ENCODE measurements at regions not wholly inside any gene's neighbourhood (a gene's known extent, or its start where the extent isn't known, plus 50 kb on each side); places are given as distances from the start of the nearest gene placed in this dataset.
"Not testable (repeated sequence)": the region's sequence is repeated elsewhere in the genome, so short reads cannot be mapped to it uniquely, and the experiment has no call there.

GRCh38 chr14:36438883-36439282 lies 81.1 kb downstream of the NKX2-1 start:
- peaks cover 75% of the 10 kb centered on the region for H3K27me3 ChIP-seq (ENCODE audit: insufficient read depth, low read length)
- no peak overlapping the region for H3K9ac ChIP-seq (ENCODE audit: low read depth, low read length)
- no peaks in the 10 kb centered on the region for H3K36me3 ChIP-seq (ENCODE audit: insufficient read depth, low read depth, low read length)
- no peaks in the 10 kb centered on the region for H3K9me3 ChIP-seq (ENCODE audit: insufficient read depth, low read depth, low read length)
- peaks cover 26% of the 10 kb centered on the region for H3K4me1 ChIP-seq (ENCODE audit: insufficient read depth, low read length)
- no peak overlapping the region for H3K27ac ChIP-seq (ENCODE audit: low read length)
- no peak overlapping the region for H3K4me3 ChIP-seq (ENCODE audit: low read length)

DNA sequence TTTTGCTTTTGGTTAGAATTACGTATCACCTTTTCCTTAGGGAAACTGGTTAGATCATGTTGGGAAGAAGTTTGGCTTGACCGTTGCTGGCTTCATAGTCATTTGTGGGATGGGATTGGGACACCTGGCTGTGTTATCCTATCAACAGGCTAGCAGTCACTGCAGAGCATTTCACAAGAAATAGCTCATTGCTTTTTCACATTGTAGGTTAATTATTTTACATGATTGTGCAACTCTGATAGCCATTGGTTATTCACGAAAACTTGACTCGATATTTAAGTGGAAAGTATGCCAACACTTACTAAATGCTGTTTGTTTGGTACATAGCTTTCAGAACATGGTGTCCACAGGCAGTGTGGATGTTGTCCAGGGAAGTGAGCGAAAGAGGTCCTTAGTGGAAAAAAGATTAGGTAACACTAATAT lies 89.4 kb downstream of the NKX2-1 start:
- no peaks in the 10 kb centered on the region for H3K36me3 ChIP-seq (ENCODE audit: insufficient read depth, low read depth, low read length)
- no peaks in the 10 kb centered on the region for H3K9me3 ChIP-seq (ENCODE audit: insufficient read depth, low read depth, low read length)
- H3K27me3 ChIP-seq (ENCODE audit: insufficient read depth, low read length), result peaks cover 61% of the 10 kb centered on the region
- no peak overlapping the region for H3K9ac ChIP-seq (ENCODE audit: low read depth, low read length)
- no peak overlapping the region for H3K27ac ChIP-seq (ENCODE audit: low read length)
- H3K4me3 ChIP-seq (ENCODE audit: low read length), result no peak overlapping the region
- peaks cover 10% of the 10 kb centered on the region; the same call in 1 of the 2 replicates for H3K4me1 ChIP-seq (ENCODE audit: insufficient read depth, low read length)

DNA sequence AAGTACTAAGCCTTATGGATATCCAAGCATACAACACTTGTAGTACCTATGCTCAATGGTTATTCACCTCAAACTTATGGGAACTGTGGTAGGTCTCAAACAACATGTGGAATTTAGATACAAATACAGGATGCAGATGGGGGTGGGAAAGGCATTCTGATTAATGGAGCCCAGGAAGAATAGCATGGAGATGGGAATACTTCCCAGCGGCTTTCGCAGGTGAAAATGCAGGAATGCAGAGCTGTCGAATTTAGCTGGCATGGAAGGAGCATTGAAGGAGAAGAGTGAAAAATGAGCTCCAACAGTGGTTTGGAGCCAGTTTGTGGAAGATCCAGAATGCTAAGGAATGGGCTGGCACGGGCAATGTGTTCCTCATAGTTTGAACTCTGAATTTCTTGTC lies 89.9 kb downstream of the NKX2-1 start:
- Histone ChIP-seq H3K4me3 (ENCODE audit: low read length) (no peak overlapping the region), H3K27ac (ENCODE audit: low read length) (no peak overlapping the region), H3K36me3 (ENCODE audit: insufficient read depth, low read depth, low read length) (no peaks in the 10 kb centered on the region), H3K4me1 (ENCODE audit: insufficient read depth, low read length) (peaks cover 10% of the 10 kb centered on the region; the same call in 1 of the 2 replicates), H3K9ac (ENCODE audit: low read depth, low read length) (no peak overlapping the region), H3K9me3 (ENCODE audit: insufficient read depth, low read depth, low read length) (no peaks in the 10 kb centered on the region), H3K27me3 (ENCODE audit: insufficient read depth, low read length) (peaks cover 65% of the 10 kb centered on the region)

DNA sequence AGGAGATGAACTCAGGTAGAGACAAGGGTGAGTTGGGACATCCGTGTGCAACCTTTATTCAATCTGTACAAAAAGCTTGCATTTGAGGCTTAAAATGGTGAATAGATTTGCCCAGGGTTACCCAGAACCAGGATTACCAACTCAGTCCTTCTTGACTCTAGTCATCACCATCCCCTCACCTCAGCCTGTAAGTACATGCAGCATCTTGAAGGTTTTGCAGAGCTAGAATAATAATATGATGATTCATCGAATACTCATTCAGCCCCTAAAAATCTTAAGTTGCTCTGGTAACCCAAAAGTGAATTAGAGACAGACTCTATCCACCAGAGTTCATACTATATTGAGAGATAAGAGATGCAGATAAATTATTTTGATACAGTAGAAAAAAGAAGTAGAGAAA lies 90.3 kb downstream of the NKX2-1 start:
- Histone ChIP-seq H3K4me1 (ENCODE audit: insufficient read depth, low read length) (peaks cover 13% of the 10 kb centered on the region; the same call in 1 of the 2 replicates), H3K9me3 (ENCODE audit: insufficient read depth, low read depth, low read length) (no peaks in the 10 kb centered on the region), H3K4me3 (ENCODE audit: low read length) (no peak overlapping the region), H3K27me3 (ENCODE audit: insufficient read depth, low read length) (peaks cover 69% of the 10 kb centered on the region), H3K36me3 (ENCODE audit: insufficient read depth, low read depth, low read length) (no peaks in the 10 kb centered on the region), H3K27ac (ENCODE audit: low read length) (no peak overlapping the region), H3K9ac (ENCODE audit: low read depth, low read length) (no peak overlapping the region)

- Histone ChIP-seq H3K4me3 (ENCODE audit: low read length) (no peak overlapping the region), H3K27me3 (ENCODE audit: insufficient read depth, low read length) (peaks cover 73% of the 10 kb centered on the region), H3K36me3 (ENCODE audit: insufficient read depth, low read depth, low read length) (no peaks in the 10 kb centered on the region), H3K9me3 (ENCODE audit: insufficient read depth, low read depth, low read length) (no peaks in the 10 kb centered on the region), H3K9ac (ENCODE audit: low read depth, low read length) (no peak overlapping the region), H3K4me1 (ENCODE audit: insufficient read depth, low read length) (peaks cover 26% of the 10 kb centered on the region; the same call in 1 of the 2 replicates), H3K27ac (ENCODE audit: low read length) (no peak overlapping the region)
These were observed 91.7 kb downstream of the NKX2-1 start for GRCh38 chr14:36428350-36428749.

DNA sequence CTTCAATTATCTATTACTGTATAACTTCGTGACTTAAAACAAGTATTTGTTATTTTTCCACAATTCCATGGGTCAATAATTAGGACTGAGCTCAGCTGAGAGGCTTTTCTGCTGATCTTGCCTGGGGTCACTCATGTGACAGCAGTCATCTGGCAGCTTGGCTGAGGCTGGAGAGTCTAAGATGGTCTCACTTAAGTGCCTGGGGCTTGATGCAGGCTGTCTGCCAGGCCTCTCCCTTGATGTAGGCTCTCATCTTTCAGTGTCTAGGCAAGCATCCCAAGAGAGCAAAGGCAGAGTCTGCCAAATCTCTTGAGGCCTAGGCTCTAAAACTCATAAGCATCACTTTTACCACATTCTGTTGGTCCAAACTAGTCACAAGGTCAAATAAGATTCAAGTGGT lies 93.2 kb downstream of the NKX2-1 start:
- H3K9me3 ChIP-seq (ENCODE audit: insufficient read depth, low read depth, low read length), result no peaks in the 10 kb centered on the region
- no peak overlapping the region for H3K27ac ChIP-seq (ENCODE audit: low read length)
- H3K4me3 ChIP-seq (ENCODE audit: low read length), result no peak overlapping the region
- H3K4me1 ChIP-seq (ENCODE audit: insufficient read depth, low read length), result peaks cover 29% of the 10 kb centered on the region; the same call in 1 of the 2 replicates
- H3K9ac ChIP-seq (ENCODE audit: low read depth, low read length), result no peak overlapping the region
- H3K27me3 ChIP-seq (ENCODE audit: insufficient read depth, low read length), result peaks cover 82% of the 10 kb centered on the region
- H3K36me3 ChIP-seq (ENCODE audit: insufficient read depth, low read depth, low read length), result no peaks in the 10 kb centered on the region

GRCh38 chr14:36426113-36426512 lies 93.9 kb downstream of the NKX2-1 start:
- H3K9ac ChIP-seq (ENCODE audit: low read depth, low read length), result no peak overlapping the region
- no peak overlapping the region for H3K27ac ChIP-seq (ENCODE audit: low read length)
- H3K9me3 ChIP-seq (ENCODE audit: insufficient read depth, low read depth, low read length), result no peaks in the 10 kb centered on the region
- H3K4me1 ChIP-seq (ENCODE audit: insufficient read depth, low read length), result peaks cover 29% of the 10 kb centered on the region; the same call in 1 of the 2 replicates
- H3K4me3 ChIP-seq (ENCODE audit: low read length), result no peak overlapping the region
- peaks cover 86% of the 10 kb centered on the region for H3K27me3 ChIP-seq (ENCODE audit: insufficient read depth, low read length)
- no peaks in the 10 kb centered on the region for H3K36me3 ChIP-seq (ENCODE audit: insufficient read depth, low read depth, low read length)

DNA sequence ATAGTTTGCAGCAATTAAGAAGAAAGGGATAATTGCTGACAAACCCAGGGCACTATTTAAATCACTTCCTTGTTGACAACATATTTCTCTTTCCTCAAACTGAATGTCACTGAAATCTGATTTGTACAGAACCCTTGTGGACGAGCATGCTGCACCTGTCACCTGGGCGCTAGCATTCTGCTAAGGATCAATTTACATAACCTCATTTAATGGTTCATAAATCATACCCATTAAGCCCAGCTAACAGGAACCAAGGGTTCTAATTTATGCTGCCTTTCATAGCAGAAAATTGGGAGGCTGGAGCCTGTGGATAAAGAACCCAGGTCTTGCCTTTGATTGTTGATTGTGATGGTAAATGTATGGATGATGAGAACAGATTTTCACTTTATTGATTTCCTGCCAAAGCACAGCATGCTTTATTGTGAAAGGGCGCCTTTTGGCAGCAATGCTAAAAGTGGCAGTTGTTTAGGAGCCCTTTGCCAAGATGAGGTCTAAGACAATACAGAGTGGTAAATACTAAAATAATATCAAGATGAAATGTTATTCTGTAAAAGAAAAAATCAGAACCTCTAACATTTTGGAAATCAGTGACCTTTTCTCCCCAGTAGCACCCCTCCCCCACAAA lies 95.4 kb downstream of the NKX2-1 start:
- no peaks in the 10 kb centered on the region for H3K9me3 ChIP-seq (ENCODE audit: insufficient read depth, low read depth, low read length)
- H3K27ac ChIP-seq (ENCODE audit: low read length), result no peak overlapping the region
- H3K27me3 ChIP-seq (ENCODE audit: insufficient read depth, low read length), result peaks cover 86% of the 10 kb centered on the region
- no peaks in the 10 kb centered on the region for H3K36me3 ChIP-seq (ENCODE audit: insufficient read depth, low read depth, low read length)
- peaks cover 19% of the 10 kb centered on the region; the same call in 1 of the 2 replicates for H3K4me1 ChIP-seq (ENCODE audit: insufficient read depth, low read length)
- H3K9ac ChIP-seq (ENCODE audit: low read depth, low read length), result no peak overlapping the region
- H3K4me3 ChIP-seq (ENCODE audit: low read length), result no peak overlapping the region

DNA sequence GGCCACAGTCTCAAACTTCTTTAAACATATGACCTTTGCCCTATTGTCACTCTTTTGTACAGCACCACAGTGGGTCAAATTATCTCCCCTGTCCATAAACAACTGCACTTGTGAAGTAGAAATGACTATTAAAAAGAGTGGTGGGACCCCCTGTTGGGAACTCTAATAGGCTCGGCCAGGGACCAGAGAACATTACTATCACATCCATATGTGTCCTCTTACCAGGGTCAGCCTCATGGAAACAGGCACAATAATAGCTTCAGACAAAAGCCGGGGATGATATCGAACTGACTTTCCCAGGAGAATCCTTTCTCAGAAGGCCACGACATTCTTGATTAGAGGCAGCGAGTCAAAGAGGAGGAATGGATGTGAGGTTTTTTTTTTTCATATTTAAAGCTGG lies 96.6 kb downstream of the NKX2-1 start:
- H3K4me3 ChIP-seq (ENCODE audit: low read length), result no peak overlapping the region
- H3K9me3 ChIP-seq (ENCODE audit: insufficient read depth, low read depth, low read length), result no peaks in the 10 kb centered on the region
- peaks cover 19% of the 10 kb centered on the region; the same call in 1 of the 2 replicates for H3K4me1 ChIP-seq (ENCODE audit: insufficient read depth, low read length)
- no peaks in the 10 kb centered on the region for H3K36me3 ChIP-seq (ENCODE audit: insufficient read depth, low read depth, low read length)
- no peak overlapping the region for H3K27ac ChIP-seq (ENCODE audit: low read length)
- no peak overlapping the region for H3K9ac ChIP-seq (ENCODE audit: low read depth, low read length)
- peaks cover 84% of the 10 kb centered on the region for H3K27me3 ChIP-seq (ENCODE audit: insufficient read depth, low read length)

- H3K36me3 ChIP-seq (ENCODE audit: insufficient read depth, low read depth, low read length), result no peaks in the 10 kb centered on the region
- H3K4me3 ChIP-seq (ENCODE audit: low read length), result no peak overlapping the region
- H3K4me1 ChIP-seq (ENCODE audit: insufficient read depth, low read length), result peaks cover 19% of the 10 kb centered on the region; the same call in 1 of the 2 replicates
- H3K27me3 ChIP-seq (ENCODE audit: insufficient read depth, low read length), result peaks cover 53% of the 10 kb centered on the region
- no peaks in the 10 kb centered on the region for H3K9me3 ChIP-seq (ENCODE audit: insufficient read depth, low read depth, low read length)
- no peak overlapping the region for H3K27ac ChIP-seq (ENCODE audit: low read length)
- no peak overlapping the region for H3K9ac ChIP-seq (ENCODE audit: low read depth, low read length)
These were observed 99.8 kb upstream of the MBIP start for GRCh38 chr14:36420149-36420687.

- peaks cover 45% of the 10 kb centered on the region for H3K27me3 ChIP-seq (ENCODE audit: insufficient read depth, low read length)
- no peaks in the 10 kb centered on the region for H3K9me3 ChIP-seq (ENCODE audit: insufficient read depth, low read depth, low read length)
- H3K4me1 ChIP-seq (ENCODE audit: insufficient read depth, low read length), result peaks cover 8% of the 10 kb centered on the region; the same call in 1 of the 2 replicates
- H3K9ac ChIP-seq (ENCODE audit: low read depth, low read length), result no peak overlapping the region
- H3K4me3 ChIP-seq (ENCODE audit: low read length), result no peak overlapping the region
- no peak overlapping the region for H3K27ac ChIP-seq (ENCODE audit: low read length)
- H3K36me3 ChIP-seq (ENCODE audit: insufficient read depth, low read depth, low read length), result no peaks in the 10 kb centered on the region
These were observed 98.5 kb upstream of the MBIP start for GRCh38 chr14:36418937-36419336.

GRCh38 chr14:36411951-36412350 lies 91.5 kb upstream of the MBIP start:
- not testable (repeated sequence) for H3K9ac ChIP-seq (ENCODE audit: low read depth, low read length); H3K36me3 ChIP-seq (ENCODE audit: insufficient read depth, low read depth, low read length); H3K27ac ChIP-seq (ENCODE audit: low read length)

More at GRCh38 chr14:36411951-36412350, 91.5 kb upstream of the MBIP start:
- H3K9me3 ChIP-seq (ENCODE audit: insufficient read depth, low read depth, low read length); H3K27me3 ChIP-seq (ENCODE audit: insufficient read depth, low read length); H3K4me1 ChIP-seq (ENCODE audit: insufficient read depth, low read length); H3K4me3 ChIP-seq (ENCODE audit: low read length): not testable (repeated sequence)
